Activated CD8-positive, alpha-beta memory T cell treated with anti-CD3 and anti-CD28 coated beads, Interleukin-2, amount 50 U/mL, for 48 hours (primary cell): ENCODE measurements at regions not wholly inside any gene's neighbourhood (a gene's known extent, or its start where the extent isn't known, plus 50 kb on each side); places are given as distances from the start of the nearest gene placed in this dataset.

Experiments used
- DNase-seq: peaks from one replicate; pipeline ENCODE4 v3.0.0-alpha.2; 2020

DNA sequence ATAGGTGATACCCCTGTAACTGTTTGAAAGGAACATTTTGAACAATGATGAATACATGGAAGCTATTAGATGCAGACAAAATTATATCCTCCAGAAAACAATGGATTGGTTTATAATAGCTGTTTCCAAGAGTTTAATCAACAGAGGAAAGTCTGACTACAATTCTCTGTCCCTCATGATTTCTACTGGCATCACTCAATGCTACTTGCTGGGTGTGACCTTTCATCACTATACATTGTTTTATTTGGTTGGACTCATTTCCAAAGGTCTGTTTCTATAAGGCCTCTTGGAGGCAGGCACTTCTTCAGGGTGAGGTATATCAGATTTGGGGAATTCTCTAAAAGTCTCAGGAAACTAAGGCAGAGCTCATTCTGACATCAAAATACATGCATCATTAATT lies 636.1 kb upstream of the SLC8A1 start:
- DNase-seq, result no peak

DNA sequence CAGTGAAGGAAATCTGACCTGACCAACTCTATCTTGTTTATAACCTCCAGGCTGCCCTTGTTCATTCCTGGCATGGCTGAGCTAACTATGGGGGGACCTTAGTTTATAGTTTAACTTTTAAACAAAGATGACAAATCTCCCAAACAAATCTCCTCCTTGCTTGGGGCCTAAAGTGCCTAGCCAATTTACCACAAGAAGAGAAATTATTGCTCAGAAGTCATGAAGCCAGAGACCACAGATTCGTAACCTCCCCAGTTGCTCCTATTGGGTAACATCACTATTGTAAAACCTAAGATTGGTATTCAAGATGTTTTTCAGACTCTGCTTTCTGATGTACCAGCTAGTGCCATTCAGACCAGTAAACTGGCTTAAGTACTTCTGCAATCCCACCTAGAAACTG lies 649.4 kb upstream of the SLC8A1 start:
- no peak for DNase-seq

DNA sequence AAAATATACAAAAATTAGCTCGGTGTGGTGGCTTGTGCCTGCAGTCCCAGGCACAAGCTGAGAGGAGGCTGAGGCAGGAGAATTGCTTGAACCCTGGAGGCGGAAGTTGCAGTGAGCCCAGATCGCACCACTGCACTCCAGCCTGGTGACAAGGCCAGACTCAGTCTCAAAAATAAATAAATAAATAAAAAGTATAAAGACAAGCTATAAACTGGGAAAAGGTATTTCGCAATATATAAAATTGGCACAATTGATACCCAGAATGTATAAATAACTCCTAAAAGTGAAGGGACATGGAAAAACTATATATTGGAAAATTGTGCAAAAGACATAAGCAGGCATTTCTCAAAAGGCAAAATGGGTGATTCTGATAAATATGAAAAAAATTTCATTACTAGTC lies 657.9 kb upstream of the SLC8A1 start:
- DNase-seq, result no peak

DNA sequence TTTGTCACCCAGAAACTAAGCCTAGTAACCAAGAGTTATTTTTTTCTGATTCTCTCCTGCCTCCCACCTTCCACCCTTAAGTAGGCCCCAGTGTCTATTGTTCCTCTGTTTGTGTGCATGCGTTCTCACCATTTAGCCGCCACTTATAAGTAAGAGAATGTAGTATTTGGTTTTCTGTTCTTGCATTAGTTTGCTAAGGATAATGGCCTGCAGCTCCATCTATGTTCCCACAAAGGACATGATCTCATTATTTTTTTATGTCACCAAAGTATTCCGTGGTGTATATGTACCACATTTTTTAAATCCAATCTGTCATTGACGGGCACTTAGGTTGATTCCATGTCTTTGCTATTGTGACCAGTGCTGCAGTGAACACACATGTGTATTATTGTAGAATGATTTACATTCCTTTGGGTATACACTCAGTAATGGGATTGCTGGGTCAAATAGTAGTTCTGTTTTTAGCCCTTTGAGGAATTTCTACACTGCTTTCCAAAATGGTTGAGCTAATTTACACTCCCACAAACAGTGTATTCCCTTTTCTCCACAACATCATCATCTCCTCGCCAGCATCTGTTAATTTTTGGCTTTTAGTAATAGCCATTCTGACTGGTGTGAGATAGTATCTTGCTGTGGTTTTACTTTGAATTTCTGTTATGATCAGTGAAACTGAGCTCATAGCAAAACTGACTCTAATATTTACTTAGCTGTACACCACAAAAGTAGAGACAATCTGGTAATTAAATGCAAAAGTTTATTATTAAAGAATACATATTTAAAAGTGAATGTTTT lies 660.1 kb upstream of the SLC8A1 start:
- DNase-seq, result no peak

DNA sequence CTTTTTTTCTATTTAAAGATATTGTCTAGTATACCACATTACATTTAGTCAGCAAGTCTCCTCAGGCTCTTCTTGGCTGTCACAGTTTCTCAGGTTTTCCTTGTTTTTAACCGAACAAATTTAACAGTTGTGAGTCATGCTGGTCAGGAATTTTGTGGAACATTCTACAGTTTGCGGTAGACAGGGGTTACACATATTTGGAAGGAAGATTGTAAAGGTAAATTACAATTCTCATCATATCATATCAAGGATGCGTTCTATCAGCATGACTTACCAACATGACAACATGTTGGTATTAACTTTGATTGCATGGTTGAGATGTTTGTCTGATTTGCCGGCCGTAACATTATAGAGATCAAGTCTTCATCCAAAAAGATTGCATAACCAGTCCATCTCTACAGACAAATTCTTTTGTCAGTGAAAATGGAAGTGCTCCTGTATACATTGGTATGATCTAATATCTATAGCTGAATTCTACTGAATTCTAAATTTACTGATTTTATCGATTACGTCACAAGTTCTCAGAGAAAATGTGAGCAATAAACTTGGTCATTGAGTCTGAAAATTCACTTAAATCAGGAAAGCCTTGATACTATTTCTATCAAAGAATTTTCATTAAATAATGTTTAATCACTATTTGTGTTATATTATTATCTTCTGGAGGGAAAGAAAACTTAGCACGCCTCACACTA lies 664.4 kb upstream of the SLC8A1 start:
- DNase-seq, result no peak

DNA sequence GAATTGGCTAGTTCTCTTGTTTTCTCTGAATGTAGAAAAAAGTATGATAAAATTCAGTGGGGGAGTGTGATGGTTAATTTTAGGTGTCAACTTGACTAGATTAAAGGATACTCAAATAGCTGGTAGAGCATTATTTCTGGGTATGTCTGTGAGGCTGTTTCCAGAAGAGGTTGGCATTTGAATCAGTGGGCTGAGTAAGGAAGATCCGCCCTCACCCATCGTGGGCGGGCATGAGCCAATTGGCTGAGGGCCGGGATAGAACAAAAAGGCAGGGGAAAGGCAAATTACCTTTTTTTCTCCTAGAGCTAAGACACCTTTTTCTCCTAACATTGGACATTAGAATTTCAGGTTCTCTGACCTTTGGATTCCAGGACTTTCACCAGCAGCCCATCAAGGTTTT lies 667.6 kb upstream of the SLC8A1 start:
- DNase-seq, result no peak

DNA sequence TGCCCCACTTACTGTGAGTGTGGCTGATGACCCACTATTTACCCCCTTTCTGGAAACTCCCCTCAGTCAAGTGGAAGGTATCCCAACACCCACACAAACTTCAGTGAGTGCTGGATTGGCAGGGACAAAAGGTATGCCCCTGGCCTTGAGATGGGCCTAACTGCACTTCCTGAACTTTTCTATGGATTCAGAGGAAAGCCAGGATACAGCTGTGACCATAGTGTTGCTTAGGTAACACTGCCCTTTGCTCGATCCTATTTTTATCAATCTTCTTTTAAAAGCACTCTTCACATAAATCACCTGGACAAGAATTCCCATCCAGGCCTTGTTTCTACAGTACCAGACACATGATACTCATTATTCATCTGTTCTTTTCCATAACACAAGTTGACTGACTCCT lies 671.5 kb upstream of the SLC8A1 start:
- no peak for DNase-seq

DNA sequence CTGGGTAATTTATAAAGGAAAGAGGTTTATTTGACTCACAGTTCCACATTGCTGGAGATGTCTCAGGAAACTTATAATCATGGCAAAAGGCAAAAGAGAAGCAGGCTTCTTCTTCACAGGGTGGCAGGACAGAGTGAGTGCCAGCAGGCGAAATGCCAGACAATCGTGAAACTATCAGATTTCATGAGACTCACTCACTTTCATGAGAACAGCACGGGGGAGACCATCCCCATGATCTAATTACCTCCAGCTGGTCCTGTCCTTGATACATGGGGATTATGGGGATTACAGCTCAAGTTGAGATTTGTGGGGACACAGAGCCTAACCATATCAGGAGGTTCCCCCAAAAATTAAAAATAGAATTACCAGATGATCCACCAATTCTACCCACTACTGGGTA lies 675.5 kb upstream of the SLC8A1 start:
- DNase-seq, result no peak

DNA sequence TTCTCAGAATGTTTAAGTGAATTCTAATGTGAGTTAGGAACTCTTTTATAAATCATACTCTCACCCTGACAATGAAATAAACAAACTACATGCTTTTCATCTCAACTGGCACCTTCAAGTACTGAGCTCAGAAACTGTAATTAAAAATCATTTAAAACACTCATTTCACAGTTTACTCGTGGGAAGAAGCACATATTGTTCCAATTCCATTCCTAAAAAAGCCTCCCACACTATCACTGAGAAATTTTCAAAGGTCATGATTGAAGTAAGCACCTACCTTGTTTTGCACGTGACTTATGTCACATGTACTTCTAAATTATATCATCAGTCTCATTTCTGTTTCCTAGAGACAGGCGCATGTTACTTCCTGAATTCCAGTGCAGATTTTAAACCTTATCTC lies 678.1 kb upstream of the SLC8A1 start:
- no peak for DNase-seq

DNA sequence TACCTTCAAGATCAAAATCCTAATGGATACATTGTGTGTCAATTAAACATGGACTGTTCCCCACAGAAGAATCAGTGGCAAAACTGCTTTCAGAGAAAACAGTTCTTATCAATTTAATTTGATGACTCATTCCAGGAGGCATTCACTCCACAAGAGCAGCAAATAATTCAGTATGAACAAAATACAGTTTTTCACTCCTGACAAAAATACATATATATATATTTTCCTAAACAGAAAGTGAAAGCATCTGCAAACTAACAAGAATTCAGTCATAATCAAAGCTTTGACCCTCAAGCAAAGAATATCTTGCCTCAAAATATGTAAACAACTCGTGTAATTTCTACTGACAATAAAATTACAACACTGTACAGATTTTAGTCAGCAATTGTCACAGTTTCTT lies 685.1 kb upstream of the SLC8A1 start:
- DNase-seq, result no peak

DNA sequence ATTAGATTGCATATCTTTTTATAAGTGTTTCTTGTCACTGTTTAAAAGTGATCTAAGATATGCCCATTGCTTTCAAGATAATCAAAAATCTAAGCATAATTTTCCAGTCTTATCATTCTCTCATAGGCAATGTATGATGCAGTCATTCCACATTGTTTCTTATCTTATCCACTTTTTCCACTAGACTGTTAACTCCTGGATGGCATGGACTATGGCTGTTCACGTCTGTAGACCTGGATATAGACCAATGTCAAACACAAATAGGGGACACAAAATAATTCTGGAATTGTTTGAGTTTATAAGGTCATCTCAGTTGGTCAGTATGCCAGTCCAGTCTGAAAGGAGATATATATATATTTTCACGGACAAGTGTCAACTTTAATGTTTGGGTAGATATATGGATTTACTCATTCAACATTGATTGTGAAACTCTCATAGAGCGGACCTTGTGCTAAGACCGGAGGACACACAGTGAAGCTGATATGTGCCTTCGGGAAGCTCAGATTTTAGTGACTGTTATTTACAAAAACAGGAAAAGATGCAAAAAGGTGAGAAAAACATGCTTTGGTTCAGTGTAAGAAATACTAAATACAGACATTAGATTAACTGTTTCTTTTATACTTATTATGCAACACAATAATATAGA lies 689.4 kb upstream of the SLC8A1 start:
- no peak for DNase-seq

DNA sequence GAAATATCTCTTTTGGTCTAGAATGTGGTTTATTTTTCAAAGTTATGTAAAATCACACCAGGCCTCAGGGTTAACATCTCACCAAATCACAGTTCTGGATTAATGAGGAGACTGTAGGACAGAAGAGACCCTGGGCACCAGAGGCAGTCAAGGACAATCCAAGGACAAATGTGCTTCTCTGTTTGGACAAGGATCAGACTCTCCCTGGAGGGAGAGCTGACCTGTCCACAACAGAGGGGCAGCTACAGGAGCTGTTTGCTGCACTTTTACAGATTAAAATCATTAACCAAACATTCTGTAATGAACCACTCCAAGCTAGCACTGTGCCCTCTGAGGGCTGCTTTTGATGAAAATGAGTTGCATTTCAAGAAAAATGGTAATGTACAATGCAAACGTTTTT lies 690.6 kb upstream of the SLC8A1 start:
- DNase-seq, result no peak

DNA sequence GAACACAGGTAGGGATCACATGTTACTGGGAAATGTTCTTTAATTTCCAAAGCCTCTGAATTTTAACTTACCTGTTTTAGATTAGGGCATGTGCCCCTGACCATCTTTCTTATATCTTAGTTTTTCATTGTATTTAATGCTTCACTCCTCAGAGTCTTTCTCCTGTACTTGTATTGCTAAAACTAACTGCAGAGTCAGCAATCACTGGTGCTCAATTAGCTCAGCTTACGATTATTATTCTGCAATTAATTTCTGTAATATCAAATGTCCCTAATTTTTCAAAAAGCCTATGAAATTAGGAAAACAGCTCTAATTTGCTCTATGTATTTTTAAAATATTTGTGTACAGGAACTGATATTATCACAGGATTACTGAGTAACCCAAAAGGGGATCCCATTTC lies 693.2 kb upstream of the SLC8A1 start:
- DNase-seq, result no peak

DNA sequence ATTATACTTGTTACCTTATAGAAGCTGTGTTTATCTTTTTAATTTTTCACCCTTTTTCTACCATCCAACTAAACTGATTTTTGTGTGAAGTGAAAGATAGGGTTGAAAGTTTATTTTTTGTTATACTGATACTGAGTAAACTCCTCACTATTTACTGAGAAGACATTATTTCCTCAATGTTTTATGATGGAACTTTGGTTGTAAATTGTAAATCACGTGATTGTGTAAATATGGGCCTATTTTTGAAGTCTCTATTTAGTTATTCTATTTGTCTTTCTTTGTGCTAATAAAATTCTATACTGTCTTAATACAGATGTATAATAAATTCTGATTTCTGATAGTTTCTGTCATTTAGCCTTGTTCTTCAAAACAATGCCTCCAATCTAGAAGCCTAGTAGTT lies 697.2 kb upstream of the SLC8A1 start:
- DNase-seq, result no peak

DNA sequence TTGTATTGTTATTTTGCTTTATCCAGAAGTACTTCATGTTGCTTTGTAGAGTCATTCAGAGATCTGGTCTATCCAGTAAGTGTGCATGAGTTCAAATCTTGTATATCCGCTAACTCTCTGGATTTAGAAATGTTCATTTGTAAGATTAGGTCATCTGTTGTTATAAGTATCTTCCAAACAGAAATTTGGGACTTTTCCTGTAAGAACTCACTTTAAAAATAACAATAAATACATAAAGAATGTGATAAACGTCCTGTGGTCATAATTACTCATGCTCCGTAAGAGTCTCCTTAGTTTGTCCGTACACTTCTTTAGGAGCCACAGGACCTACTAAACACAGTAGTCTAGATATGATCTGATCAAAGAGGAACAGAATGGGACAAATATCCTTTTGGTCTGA lies 699.9 kb upstream of the SLC8A1 start:
- no peak for DNase-seq

DNA sequence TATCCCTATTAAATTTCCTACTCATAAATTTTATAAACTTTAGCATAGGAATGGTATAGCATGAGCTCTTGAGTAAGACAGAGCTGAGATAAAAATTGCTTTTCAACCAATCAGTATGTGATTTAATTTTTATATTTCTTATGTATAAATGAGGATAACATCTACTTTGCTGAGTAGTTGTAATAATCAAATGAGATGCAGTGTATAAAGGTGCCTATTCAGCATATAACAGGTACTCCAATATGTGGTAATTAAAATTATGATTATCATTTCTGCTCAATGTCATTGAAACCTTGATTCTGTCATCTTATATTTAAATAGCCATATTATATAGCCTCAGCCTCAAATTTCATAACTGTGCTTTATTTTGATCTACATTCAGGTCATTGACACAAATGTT lies 700.4 kb upstream of the SLC8A1 start:
- no peak for DNase-seq

DNA sequence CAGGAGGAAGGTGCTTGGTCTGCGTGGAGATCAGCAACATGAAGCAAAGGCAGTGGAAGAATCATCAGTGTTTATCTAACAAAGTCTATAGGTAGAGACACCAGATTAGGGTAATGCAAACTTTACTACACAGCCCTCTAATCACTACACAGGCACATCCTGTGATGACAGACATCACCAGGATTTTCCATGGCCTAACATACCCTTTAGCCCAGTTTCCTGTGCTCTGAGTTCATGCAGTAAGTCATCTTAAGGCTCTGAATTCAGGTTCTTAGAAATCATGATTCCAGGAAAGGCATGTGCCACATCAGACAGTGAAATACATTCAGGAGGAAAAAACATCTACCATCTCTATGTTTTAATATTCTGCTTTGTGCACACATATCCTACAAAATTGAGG lies 708.5 kb upstream of the SLC8A1 start:
- no peak for DNase-seq

DNA sequence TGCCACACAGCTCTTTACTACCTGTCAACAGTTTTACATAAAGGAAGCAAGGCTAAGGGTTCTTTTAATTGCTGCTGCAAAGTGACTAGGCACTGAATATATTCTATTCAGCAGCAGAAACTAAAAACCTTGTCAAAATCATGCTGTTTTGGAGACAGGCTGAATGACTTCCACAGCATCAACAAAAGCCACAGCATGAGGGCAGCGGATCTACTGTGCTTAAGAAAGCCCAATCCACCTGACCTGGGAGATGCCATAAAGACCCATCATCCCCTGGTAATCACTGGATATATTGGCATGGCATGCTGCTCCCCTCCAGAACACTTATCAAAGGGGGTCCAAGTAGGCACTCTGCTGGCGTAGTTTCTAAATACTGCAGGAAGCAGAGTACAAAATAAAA lies 715.1 kb upstream of the SLC8A1 start:
- DNase-seq, result no peak

DNA sequence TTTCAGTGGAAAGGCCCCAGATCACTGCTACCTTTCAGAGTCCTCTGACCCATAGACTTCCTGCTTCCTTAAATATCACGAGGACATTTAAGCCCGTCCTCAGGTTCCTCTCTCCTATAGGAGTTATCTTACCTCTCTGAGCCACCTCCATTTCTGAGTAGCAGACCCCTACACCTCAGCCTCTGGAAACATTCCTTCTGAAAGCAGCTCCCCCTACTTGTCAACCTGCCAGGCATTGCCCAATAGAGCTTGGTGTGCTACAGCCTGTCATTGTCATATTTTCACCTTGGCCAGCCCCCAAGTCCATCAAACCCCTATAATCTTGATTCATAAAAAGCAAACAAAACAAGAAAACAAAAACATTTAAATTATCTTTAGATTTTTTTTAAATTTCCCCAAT lies 717.9 kb upstream of the SLC8A1 start:
- no peak for DNase-seq

DNA sequence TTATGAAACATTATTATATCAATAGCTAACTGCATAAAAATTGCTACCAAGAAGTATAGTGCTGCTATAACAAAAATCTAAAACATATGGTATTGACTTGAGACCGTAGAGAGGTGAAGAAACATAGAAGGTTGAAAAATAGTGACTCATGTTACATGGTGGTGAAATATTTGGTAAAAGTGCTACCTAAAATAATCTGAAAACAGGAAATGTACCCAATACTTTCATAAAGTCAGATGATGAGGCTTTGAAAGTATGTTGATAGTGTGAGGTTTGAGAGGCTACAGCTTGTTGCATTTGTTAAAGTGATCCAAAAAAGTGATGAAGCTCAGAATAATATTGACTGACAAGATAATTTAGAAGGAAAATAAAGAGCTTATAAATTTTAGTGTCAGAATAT lies 718.7 kb upstream of the SLC8A1 start:
- no peak for DNase-seq

DNA sequence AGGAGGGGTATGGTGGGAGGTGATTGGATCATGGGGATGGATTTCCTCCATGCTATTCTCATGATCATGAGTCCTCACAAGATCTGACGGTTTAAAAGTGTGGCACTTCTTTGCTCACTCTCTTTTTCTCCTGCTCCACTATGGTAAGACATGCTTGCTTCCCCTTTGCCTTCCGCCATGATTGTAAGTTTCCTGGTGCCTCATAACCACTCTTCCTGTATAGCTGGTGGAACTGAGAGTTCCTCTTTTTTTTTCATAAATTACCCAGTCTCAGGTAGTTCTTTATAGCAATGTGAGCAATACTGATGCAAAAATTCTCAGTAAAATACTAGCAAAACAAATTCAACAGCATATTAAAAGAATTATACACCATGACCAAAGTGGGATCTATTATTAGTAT lies 728.5 kb upstream of the SLC8A1 start:
- no peak for DNase-seq

DNA sequence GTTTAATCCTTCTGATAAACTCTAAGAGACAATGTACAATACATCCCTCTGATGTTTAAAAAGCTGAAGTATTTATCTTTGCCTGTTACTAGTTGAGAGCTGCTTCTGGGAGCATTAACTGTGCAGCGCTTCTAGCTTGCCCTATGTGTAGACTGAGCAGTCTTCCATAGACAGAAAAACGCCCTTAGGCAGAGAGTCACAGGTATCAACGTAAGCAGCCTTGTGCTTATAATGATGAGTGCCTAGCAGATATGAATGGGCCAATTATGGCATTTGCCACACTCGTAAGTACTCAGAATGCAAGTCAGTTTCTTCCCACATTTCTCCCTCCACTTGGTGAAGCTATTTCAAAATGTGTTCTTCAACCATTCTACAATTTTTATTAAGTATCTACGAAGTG lies 731.1 kb upstream of the SLC8A1 start:
- DNase-seq, result no peak

DNA sequence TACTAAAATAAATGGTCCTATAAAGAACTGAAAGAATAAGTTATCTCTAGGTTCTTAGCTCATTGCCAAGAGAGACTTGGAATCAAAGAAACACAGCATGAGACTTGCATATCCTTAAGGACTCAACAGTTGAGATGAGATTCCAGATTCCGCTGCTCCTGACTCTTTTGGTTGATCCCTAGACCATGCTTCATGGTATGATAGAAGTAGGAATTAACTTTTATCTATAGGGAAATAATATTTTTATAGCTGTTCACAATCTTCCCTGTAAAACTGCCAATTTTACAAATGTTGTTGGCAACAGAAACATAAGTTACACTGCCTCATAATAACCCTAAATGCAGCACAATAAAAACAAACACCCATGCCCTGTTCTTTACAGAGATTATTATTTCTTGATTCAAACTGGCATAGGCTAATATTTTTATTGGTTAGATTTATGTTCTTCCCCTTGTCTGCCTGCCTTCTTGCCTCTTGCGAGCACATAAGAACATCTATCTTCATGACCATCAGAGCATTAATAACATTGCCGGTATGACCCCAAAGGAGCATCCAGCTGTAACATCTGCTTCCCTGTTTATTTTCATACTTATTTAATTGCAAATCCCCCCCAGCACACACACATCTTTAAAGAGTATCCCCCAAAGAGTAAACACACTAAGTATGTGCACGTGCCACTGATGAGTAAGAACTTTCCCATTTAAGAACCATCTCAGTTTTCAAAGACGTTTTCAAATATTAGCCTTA lies 735.7 kb upstream of the SLC8A1 start:
- no peak for DNase-seq

DNA sequence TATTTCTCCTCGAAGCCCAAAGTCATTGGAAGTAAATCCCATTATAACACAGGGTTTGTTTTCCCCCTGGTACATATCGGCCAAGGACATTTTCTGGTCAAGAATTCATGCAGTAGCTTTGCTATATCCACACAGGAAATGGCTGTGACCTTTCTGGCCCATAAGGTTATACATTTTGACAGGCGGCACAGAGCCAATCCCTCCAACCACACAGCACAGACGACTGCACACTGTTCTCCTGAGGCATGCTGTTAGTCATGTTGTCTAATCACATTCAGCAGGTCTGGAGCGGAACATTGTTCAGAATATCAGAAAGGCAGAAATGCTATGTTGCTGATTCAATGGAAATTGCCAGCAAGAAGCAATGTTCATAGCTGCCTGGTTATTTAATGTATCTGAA lies 742.3 kb upstream of the SLC8A1 start:
- no peak for DNase-seq
